Right lobe of liver (tissue), 4 donors: ENCODE measurements at regions not wholly inside any gene's neighbourhood (a gene's known extent, or its start where the extent isn't known, plus 50 kb on each side); places are given as distances from the start of the nearest gene placed in this dataset.

Experiments
- CTCF ChIP-seq, 4 donors: fragments of 200-600 bp in 3 of 4; fragments of 450-650 bp in 1 of 4; IDR thresholded peaks; one replicate each; pipeline versions ENCODE4 v1.5.1 to v1.8.0; 2016 to 2022; ENCODE audit warnings: antibody characterized with exemption in 4 of 4, mild to moderate bottlenecking in 2 of 4
- POLR2A ChIP-seq: fragments of 450-650 bp; IDR thresholded peaks from one replicate; pipeline ENCODE4 v1.6.1; 2017; ENCODE audit warnings: antibody characterized with exemption, mild to moderate bottlenecking
- donor health status: DM: no; HTN: no; CAD: no.
- donor health status: DM: no; HTN: no; CAD: no.
- donor health status: DM: no; HTN: yes; CAD: no.

DNA sequence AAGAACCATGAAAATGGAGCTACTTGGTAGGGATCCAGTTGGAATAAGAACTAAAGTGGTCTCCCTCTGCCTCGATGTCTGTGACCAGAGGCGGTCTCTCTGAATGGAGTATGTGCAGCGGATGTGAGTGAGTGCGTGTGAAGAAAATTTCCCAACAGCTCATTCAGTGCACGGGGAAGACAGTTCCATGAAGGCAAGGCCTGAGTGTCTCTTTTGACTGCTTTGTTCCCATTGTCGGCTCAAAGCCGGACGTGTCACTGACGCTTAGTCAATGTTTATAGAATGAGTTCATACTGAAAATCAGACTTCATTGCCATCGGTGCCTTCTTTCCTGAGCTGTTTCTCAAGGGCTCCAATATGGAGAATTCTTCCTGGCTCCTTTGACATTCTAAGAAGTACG is 55.3 kb upstream of the GRB10 start:
- no peak for TF ChIP-seq POLR2A
- TF ChIP-seq CTCF (IDR thresholded peaks at IDR 0.05) = no peak
